PC-9 (cell line): ENCODE measurements at regions not wholly inside any gene's neighbourhood (a gene's known extent, or its start where the extent isn't known, plus 50 kb on each side); places are given as distances from the start of the nearest gene placed in this dataset.

Experiments
- BruUV-seq: library from RNA; stranded (reverse); fragments of 400-500 nt; replicated peaks from 2 replicates; lab custom pipeline; 2021; lab: Mats Ljungman, UMichigan
- CTCF ChIA-PET: fragments of 300-600 bp; sonication (Branson Sonifier 250); formaldehyde crosslinking; loops from one replicate; lab custom pipeline; 2022; ENCODE audit warnings: antibody characterized with exemption; lab: Charles Lee
- POLR2A ChIA-PET: fragments of 300-600 bp; sonication (Branson Sonifier 250); formaldehyde crosslinking; loops from one replicate; lab custom pipeline; 2022; ENCODE audit warnings: antibody characterized with exemption; ENCODE audit not compliant: unreplicated experiment; lab: Charles Lee
- DNase-seq, 2 experiments: peaks; one replicate each; pipeline versions ENCODE4 v3.0.0 to v3.0.0-alpha.2; 2015 to 2022; ENCODE audit warnings: mixed read lengths in 1 of 2
- H2AFZ ChIP-seq: fragments of 200-600 bp; sonication (generic); 2 replicates; pipeline ENCODE4 v1.8.1; 2017; ENCODE audit warnings: antibody characterized with exemption
- H3F3A ChIP-seq: fragments of 200-600 bp; sonication (generic); 2 replicates; pipeline ENCODE4 v1.8.1; 2017; ENCODE audit warnings: antibody characterized with exemption, mild to moderate bottlenecking, low read depth; ENCODE audit not compliant: insufficient read depth
- H3K27ac ChIP-seq: fragments of 200-600 bp; sonication (generic); 2 replicates; pipeline ENCODE4 v1.6.1; 2016; ENCODE audit warnings: mixed run types
- H3K27me3 ChIP-seq: fragments of 200-600 bp; sonication (generic); 2 replicates; pipeline ENCODE4 v1.6.1; 2016; ENCODE audit warnings: low read depth, mixed run types; ENCODE audit not compliant: insufficient read depth
- H3K36me3 ChIP-seq: fragments of 200-600 bp; sonication (generic); 2 replicates; pipeline ENCODE4 v1.6.1; 2016; ENCODE audit warnings: low read depth, mixed run types
- H3K4me1 ChIP-seq: fragments of 200-600 bp; sonication (generic); replicated peaks from 2 replicates; pipeline ENCODE4 v1.6.1; 2016; ENCODE audit warnings: mixed run types; ENCODE audit not compliant: insufficient read depth
- H3K4me2 ChIP-seq: fragments of 200-600 bp; sonication (generic); 2 replicates; pipeline ENCODE4 v1.6.1; 2017; ENCODE audit warnings: mixed run types
- H3K4me3 ChIP-seq: fragments of 200-600 bp; sonication (generic); 2 replicates; pipeline ENCODE4 v1.6.1; 2016; ENCODE audit warnings: mixed run types
- H3K79me2 ChIP-seq: fragments of 200-600 bp; sonication (generic); 2 replicates; pipeline ENCODE4 v1.6.1; 2017; ENCODE audit warnings: low read depth, mixed run types
- H3K9me2 ChIP-seq: fragments of 200-600 bp; sonication (generic); 2 replicates; pipeline ENCODE4 v1.8.1; 2017; ENCODE audit warnings: mild to moderate bottlenecking; ENCODE audit not compliant: insufficient read depth
- H3K9me3 ChIP-seq: fragments of 200-600 bp; sonication (generic); 2 replicates; pipeline ENCODE4 v1.8.1; 2016; ENCODE audit warnings: low read depth; ENCODE audit not compliant: insufficient read depth
- H4K20me1 ChIP-seq: fragments of 200-600 bp; sonication (generic); 2 replicates; pipeline ENCODE4 v1.8.1; 2017; ENCODE audit not compliant: insufficient read depth
- EZH2 ChIP-seq: fragments of 200-600 bp; sonication (generic); IDR thresholded peaks from 2 replicates; pipeline ENCODE4 v1.8.0; 2017; ENCODE audit warnings: antibody characterized with exemption, low read depth
- intact Hi-C: fragments of 100-400 bp; cut with micrococcal nuclease; formaldehyde crosslinking; loops from one replicate; pipeline ENCODE4 v1.10.0; 2022; ENCODE audit not compliant: unreplicated experiment
- TF ChIP-seq, protein P1 (sequence below): fragments of 200-600 bp; sonication (generic); conservative IDR thresholded peaks from 2 replicates; pipeline ENCODE4 v1.6.1; 2017; ENCODE audit warnings: mixed run types, antibody characterized with exemption, mild to moderate bottlenecking, moderate library complexity

DNA sequence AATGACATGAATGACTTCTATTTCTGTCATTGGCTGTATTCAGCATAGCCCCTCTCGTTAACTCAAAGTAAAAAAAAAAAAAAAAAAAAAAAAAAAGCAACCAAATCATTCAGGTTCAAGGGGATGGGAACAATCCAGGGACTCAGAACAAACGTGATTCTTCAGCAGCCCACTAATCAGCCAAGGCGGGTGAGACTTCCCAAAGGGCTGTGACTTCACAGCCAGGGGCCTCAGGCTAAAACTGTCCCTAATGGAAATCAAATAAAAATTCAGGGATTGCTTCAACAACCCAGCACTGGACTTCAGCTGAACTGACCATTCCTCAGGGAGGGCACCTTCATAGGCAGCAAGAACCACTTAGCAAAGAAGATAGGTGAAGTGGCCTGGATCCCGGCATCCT, 86.2 kb upstream of the FAM169A start:
- H4K20me1 ChIP-seq, result no peaks in the 10 kb centered on the region
- H3K36me3 ChIP-seq, result no peaks in the 10 kb centered on the region
- ChIA-PET POLR2A (no interaction called here), CTCF (interaction anchor here (0.6 kb wide), 1 partner anchor 289 kb away, joined by 7 read pairs; no protein-coding TSS in a partner anchor)
- TF ChIP-seq EZH2, result no peak
- TF ChIP-seq, protein P1, sequence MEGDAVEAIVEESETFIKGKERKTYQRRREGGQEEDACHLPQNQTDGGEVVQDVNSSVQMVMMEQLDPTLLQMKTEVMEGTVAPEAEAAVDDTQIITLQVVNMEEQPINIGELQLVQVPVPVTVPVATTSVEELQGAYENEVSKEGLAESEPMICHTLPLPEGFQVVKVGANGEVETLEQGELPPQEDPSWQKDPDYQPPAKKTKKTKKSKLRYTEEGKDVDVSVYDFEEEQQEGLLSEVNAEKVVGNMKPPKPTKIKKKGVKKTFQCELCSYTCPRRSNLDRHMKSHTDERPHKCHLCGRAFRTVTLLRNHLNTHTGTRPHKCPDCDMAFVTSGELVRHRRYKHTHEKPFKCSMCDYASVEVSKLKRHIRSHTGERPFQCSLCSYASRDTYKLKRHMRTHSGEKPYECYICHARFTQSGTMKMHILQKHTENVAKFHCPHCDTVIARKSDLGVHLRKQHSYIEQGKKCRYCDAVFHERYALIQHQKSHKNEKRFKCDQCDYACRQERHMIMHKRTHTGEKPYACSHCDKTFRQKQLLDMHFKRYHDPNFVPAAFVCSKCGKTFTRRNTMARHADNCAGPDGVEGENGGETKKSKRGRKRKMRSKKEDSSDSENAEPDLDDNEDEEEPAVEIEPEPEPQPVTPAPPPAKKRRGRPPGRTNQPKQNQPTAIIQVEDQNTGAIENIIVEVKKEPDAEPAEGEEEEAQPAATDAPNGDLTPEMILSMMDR, result no peak
- intact Hi-C loops, result no loop called here
- peaks cover 39% of the 10 kb centered on the region for H3K4me1 ChIP-seq
- H3K27ac ChIP-seq, result no peak overlapping the region
- no peak for DNase-seq
- H3K4me3 ChIP-seq, result no peak overlapping the region
- no TSS peak for BruUV-seq
- H3F3A ChIP-seq, result peaks cover 23% of the 10 kb centered on the region
- H3K9me3 ChIP-seq, result no peaks in the 10 kb centered on the region
- H2AFZ ChIP-seq, result no peak overlapping the region
- no peaks in the 10 kb centered on the region for H3K9me2 ChIP-seq
- H3K79me2 ChIP-seq, result no peaks in the 10 kb centered on the region
- no peaks in the 10 kb centered on the region for H3K27me3 ChIP-seq
- no peak overlapping the region for H3K4me2 ChIP-seq

DNA sequence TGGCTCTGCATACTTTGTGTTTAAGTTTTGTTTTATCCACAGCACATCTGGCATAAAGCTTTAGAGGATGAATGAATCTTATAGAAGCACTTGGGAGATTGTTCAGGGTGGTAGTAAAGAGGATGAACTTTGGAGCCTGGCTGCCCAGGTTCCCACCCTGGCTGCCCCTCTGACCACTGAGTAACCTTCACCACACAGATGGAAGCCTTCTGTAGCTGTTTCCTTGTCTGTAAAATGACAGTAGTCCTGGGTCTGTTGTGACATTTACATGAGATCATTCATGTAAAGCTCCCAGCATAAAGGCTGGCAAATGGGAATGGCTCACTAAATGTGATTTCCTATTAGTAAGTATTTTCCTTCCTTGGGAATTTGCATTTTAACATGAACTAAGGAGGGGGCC, 85.7 kb upstream of the FAM169A start:
- Histone ChIP-seq H3K27me3 (no peaks in the 10 kb centered on the region), H4K20me1 (no peaks in the 10 kb centered on the region), H3K79me2 (no peaks in the 10 kb centered on the region), H3K4me1 (peaks cover 39% of the 10 kb centered on the region), H3K36me3 (no peaks in the 10 kb centered on the region), H3K4me3 (no peak overlapping the region), H3K9me2 (no peaks in the 10 kb centered on the region), H3K9me3 (no peaks in the 10 kb centered on the region), H3K27ac (no peak overlapping the region), H3F3A (peaks cover 23% of the 10 kb centered on the region), H3K4me2 (no peak overlapping the region), H2AFZ (no peak overlapping the region)
- DNase-seq, result no peak
- no peak for TF ChIP-seq EZH2
- TF ChIP-seq, protein P1, result no peak
- no TSS peak for BruUV-seq
- intact Hi-C loops, result no loop called here
- ChIA-PET CTCF (interaction anchor here (0.6 kb wide), 1 partner anchor 289 kb away, joined by 7 read pairs; no protein-coding TSS in a partner anchor), POLR2A (no interaction called here)

DNA sequence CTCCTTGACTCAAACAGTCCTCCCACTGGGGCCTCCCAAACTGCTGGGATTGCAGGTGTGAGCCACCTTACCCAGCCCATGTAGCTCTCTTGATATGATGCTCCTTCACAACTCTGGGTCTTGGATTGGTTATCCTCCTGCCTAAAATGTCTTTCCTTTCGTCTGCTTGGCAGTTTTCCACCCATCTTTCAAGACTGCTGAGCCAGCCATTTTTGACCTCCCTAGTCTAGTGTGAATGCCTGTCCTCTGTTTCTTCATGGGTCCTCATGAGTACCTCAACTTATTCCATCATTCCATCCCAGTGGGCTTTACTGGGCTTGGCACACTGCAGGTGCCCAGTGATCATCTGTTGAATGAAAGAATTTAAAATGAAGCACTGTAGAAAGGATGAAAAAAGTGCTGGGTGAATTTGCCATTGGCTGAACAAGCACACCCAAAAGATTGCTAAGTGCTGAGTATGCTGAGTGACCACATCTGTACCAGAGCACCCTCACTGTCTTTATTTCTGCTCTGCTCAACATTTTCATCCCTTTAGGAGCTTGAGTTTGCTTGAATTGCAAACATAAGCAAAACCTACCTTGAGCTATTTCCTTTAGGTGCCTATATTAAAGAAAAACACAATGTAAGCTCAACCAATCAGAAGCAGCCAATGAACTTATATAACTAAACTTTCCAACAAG, 84.8 kb upstream of the FAM169A start:
- Histone ChIP-seq H3K79me2 (no peaks in the 10 kb centered on the region), H3K4me1 (peaks cover 39% of the 10 kb centered on the region), H3K9me2 (no peaks in the 10 kb centered on the region), H3K9me3 (no peaks in the 10 kb centered on the region), H3K4me3 (no peak overlapping the region), H3K4me2 (no peak overlapping the region), H3F3A (peaks cover 23% of the 10 kb centered on the region), H4K20me1 (no peaks in the 10 kb centered on the region), H3K36me3 (no peaks in the 10 kb centered on the region), H3K27me3 (no peaks in the 10 kb centered on the region), H3K27ac (no peak overlapping the region), H2AFZ (no peak overlapping the region)
- BruUV-seq, result no TSS peak
- CTCF ChIA-PET, result no interaction called here
- intact Hi-C loops, result no loop called here
- TF ChIP-seq, protein P1, result no peak
- TF ChIP-seq EZH2, result no peak
- POLR2A ChIA-PET, result no interaction called here
- no peak for DNase-seq
